Transverse colon (tissue), 3 donors: ENCODE measurements at regions not wholly inside any gene's neighbourhood (a gene's known extent, or its start where the extent isn't known, plus 50 kb on each side); places are given as distances from the start of the nearest gene placed in this dataset.

Source experiments
- POLR2A ChIP-seq: fragments of 450-650 bp; IDR thresholded peaks from one replicate; pipeline ENCODE4 v1.6.1; 2016; ENCODE audit warnings: antibody characterized with exemption, mild to moderate bottlenecking, moderate library complexity
- POLR2AphosphoS5 ChIP-seq, 3 donors: sonication (generic); formaldehyde crosslinking; IDR thresholded peaks; one replicate each; pipeline ENCODE4 v1.6.1; 2016; ENCODE audit warnings: antibody characterized with exemption in 3 of 3

DNA sequence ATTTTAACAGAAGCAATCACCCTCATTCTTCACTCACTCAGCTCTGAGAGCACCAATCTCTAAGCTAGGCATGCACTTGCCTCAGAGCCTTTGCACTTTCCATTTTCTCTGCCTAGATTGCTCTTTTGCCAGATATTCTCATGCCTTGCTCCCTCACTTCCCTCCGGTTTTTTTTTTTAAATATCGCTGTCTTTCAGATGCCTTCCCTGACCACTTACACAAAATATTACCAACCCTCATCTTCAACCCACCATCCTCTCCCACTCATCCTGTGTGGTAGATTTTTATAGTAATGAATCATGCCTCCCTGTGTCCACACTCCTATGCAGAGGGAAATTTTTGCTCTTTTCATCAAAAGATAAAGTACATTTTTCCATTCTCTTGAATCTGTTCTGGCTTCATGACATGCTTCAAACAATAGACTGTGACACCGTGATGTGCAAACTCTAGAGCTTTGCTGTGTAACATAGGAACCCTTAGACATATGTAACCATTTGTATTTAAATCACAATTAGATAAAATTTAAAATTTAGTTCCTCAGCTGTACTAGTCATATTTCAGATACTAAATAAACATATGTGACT lies 437.1 kb downstream of the UTRN start:
- no peak for TF ChIP-seq POLR2A
- TF ChIP-seq POLR2AphosphoS5 (IDR thresholded peaks at IDR 0.05), result no peak
